ENCODE measurements at regions not wholly inside any gene's neighbourhood (a gene's known extent, or its start where the extent isn't known, plus 50 kb on each side); places are given as distances from the start of the nearest gene placed in this dataset.

- Histone ChIP-seq H3K36me3 (no peaks in the 10 kb centered on the region), H3K27me3 (replicated peaks in 1 of 7) (no peaks in the 10 kb centered on the region), H3K9me3 (no peaks in the 10 kb centered on the region), H3K4me1 (no peaks in the 10 kb centered on the region), H3K4me3 (no peak overlapping the region), H3K27ac (no peak overlapping the region)
- intact Hi-C loops (cut with DNase I; ENCODE audit: low total_unique reads): no loop called here
- DNase-seq: no peak
- WGBS, 5 donors: 64 to 80% (median 77%) methylated on average over 4 of the region's 4 CpGs
- TF ChIP-seq POLR2A (IDR thresholded peaks at IDR 0.05) (no peak), CTCF (IDR thresholded peaks at IDR 0.05 in 8 of 11, conservative IDR thresholded peaks at IDR 0.05 in 3 of 11) (no peak), POLR2AphosphoS5 (IDR thresholded peaks at IDR 0.05) (no peak)
Measured at GRCh38 chr20:53797085-53797484, 203.4 kb upstream of the ZNF217 start.

- Histone ChIP-seq H3K36me3 (no peaks in the 10 kb centered on the region), H3K27ac (no peak overlapping the region), H3K27me3 (replicated peaks in 1 of 7) (no peaks in the 10 kb centered on the region), H3K4me1 (peaks cover 0 to 3% (median 0%) of the 10 kb centered on the region in 6 donors), H3K4me3 (no peak overlapping the region), H3K9me3 (no peaks in the 10 kb centered on the region)
- no peak for DNase-seq
- TF ChIP-seq POLR2A (IDR thresholded peaks at IDR 0.05) (no peak), POLR2AphosphoS5 (IDR thresholded peaks at IDR 0.05) (no peak), CTCF (IDR thresholded peaks at IDR 0.05 in 8 of 11, conservative IDR thresholded peaks at IDR 0.05 in 3 of 11) (no peak)
- intact Hi-C loops (cut with DNase I; ENCODE audit: low total_unique reads): no loop called here
- 95 to 99% (median 97%) methylated on average over 3 of the region's 3 CpGs for WGBS, 5 donors
Measured at GRCh38 chr20:53795170-53795569, 201.5 kb upstream of the ZNF217 start.

- no peaks in the 10 kb centered on the region for H3K27me3 ChIP-seq (replicated peaks in 1 of 7)
- WGBS, 5 donors: 79 to 86% (median 81%) methylated on average over 9 of the region's 9 CpGs
- intact Hi-C loops (cut with DNase I; ENCODE audit: low total_unique reads): no loop called here
- TF ChIP-seq CTCF (IDR thresholded peaks at IDR 0.05 in 8 of 11, conservative IDR thresholded peaks at IDR 0.05 in 3 of 11) (no peak), POLR2AphosphoS5 (IDR thresholded peaks at IDR 0.05) (no peak), POLR2A (IDR thresholded peaks at IDR 0.05) (no peak)
- H3K36me3 ChIP-seq: no peaks in the 10 kb centered on the region
- no peaks in the 10 kb centered on the region for H3K9me3 ChIP-seq
- no peak overlapping the region for H3K4me3 ChIP-seq
- no peak for DNase-seq
- H3K27ac ChIP-seq: no peak overlapping the region
- H3K4me1 ChIP-seq: peaks cover 0 to 3% (median 0%) of the 10 kb centered on the region in 6 donors
Measured at GRCh38 chr20:53794529-53795115, 201.0 kb upstream of the ZNF217 start.

GRCh38 chr20:53793783-53794383, 200.2 kb upstream of the ZNF217 start:
- no peak for DNase-seq
- 88 to 98% (median 95%) methylated on average over 7 of the region's 7 CpGs for WGBS, 5 donors
- Histone ChIP-seq H3K36me3 (no peaks in the 10 kb centered on the region), H3K9me3 (no peaks in the 10 kb centered on the region), H3K4me1 (peaks cover 0 to 3% (median 0%) of the 10 kb centered on the region in 6 donors), H3K27me3 (replicated peaks in 1 of 7) (no peaks in the 10 kb centered on the region), H3K4me3 (no peak overlapping the region), H3K27ac (no peak overlapping the region)
- TF ChIP-seq POLR2A (IDR thresholded peaks at IDR 0.05): no peak
- no peak for TF ChIP-seq CTCF (IDR thresholded peaks at IDR 0.05 in 8 of 11, conservative IDR thresholded peaks at IDR 0.05 in 3 of 11)
- TF ChIP-seq POLR2AphosphoS5 (IDR thresholded peaks at IDR 0.05): no peak
- intact Hi-C loops (cut with DNase I; ENCODE audit: low total_unique reads): no loop called here

Measured in spleen (tissue), 11 donors.